IPS DF 6.9 (cell line): ENCODE measurements at regions not wholly inside any gene's neighbourhood (a gene's known extent, or its start where the extent isn't known, plus 50 kb on each side); places are given as distances from the start of the nearest gene placed in this dataset.
A peak's percentile ranks its signal among the peaks of the same experiment; 100 is the strongest.

Experiments
- DNase-seq: peaks from one replicate; pipeline ENCODE4 v3.0.0-alpha.2; 2013; ENCODE audit warnings: low read depth, low spot score
- H3K27ac ChIP-seq: one replicate; pipeline ENCODE4 v1.5.1; 2013; ENCODE audit warnings: low read length, control low read depth
- H3K27me3 ChIP-seq: 2 replicates; pipeline ENCODE4 v1.6.1; 2013; ENCODE audit warnings: mild to moderate bottlenecking, low read length; ENCODE audit not compliant: control insufficient read depth, insufficient read depth
- H3K36me3 ChIP-seq: 2 replicates; pipeline ENCODE4 v1.6.1; 2013; ENCODE audit warnings: low read length; ENCODE audit not compliant: control insufficient read depth, insufficient read depth
- H3K4me1 ChIP-seq: 2 replicates; pipeline ENCODE4 v1.6.1; 2013; ENCODE audit warnings: low read length; ENCODE audit not compliant: control insufficient read depth, insufficient read depth
- H3K4me3 ChIP-seq: 2 replicates; pipeline ENCODE4 v1.5.1; 2013; ENCODE audit warnings: mild to moderate bottlenecking, low read length
- H3K9me3 ChIP-seq: 2 replicates; pipeline ENCODE4 v1.6.1; 2013; ENCODE audit warnings: low read length, inconsistent platforms; ENCODE audit not compliant: control insufficient read depth, insufficient read depth
- whole genome bisulfite sequencing: extraction: QIAGEN DNeasy Blood & Tissue Kit; methylation state at CpG from one replicate; pipeline ENCODE4 v1.1.7; 2013; ENCODE audit warnings: mixed read lengths, missing lambda C conversion rate; ENCODE audit not compliant: insufficient read length, insufficient coverage; 5-methylcytosine and 5-hydroxymethylcytosine counted together

DNA sequence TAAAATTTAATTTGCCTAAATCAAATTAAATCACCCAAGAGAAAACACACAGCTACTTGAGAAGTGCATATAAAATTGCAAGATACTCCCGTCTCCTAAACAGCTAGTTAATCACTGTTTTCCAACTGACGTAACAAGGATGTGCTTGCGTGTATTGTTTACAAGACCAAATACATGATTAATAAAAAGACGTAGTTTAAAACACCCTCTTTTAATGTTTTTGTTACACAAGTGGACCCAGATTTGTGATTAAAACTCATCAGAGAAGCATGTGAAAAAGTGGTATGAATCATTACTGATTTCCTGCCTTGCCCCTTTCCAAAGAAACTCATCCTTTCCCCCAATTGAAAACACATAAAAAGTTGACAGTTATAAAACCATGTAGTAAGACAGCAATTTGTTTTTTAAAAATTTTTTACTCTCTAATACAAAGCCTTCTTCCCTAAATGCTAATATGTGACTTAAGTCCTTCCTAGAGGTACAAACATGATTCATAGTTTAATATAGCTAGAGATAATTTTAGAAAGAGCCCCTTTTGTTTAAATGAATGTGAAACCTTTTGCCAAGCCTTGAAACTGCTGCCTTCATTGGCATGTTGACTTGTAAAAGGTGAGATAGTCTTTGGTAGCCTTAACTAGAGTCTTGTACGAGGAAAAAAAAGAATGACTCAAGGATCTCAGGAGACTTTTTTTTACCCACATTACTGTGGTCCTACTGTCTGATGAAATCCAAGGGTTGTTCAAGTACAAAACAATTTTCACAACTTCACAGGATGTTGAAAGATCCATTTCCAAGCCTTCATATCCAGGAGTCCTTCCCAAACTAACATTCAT, 61.4 kb upstream of the FST start:
- Histone ChIP-seq H3K27me3 (no peaks in the 10 kb centered on the region), H3K27ac (no peak overlapping the region), H3K9me3 (no peaks in the 10 kb centered on the region), H3K4me1 (no peaks in the 10 kb centered on the region), H3K4me3 (no peak overlapping the region), H3K36me3 (no peaks in the 10 kb centered on the region)
- DNase-seq, result no peak
- no CpG with 5 or more reads among the region's 5 CpGs for WGBS

DNA sequence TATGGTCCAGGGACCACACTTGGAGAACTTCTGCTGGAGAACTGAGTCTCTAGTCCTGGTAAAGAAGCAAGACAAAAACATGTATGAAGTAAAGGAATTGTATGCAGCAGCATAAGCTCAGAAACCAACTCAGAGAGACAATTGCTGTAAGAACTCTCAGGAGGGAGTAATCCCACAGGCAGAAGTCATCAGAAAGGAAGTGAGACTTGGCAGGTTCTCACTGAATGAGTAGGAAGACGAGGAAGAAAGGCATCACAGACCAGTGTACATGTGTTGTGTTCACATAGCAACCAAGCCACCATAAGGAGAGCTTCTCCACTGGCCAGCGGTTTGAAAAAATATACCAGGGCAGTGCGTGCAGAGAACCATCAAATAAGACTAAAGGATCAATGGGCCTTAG, 57.9 kb upstream of the FST start:
- Histone ChIP-seq H3K4me3 (no peak overlapping the region), H3K9me3 (no peaks in the 10 kb centered on the region), H3K4me1 (no peaks in the 10 kb centered on the region), H3K27me3 (no peaks in the 10 kb centered on the region), H3K36me3 (no peaks in the 10 kb centered on the region), H3K27ac (no peak overlapping the region)
- WGBS, result no CpG with 5 or more reads among the region's 3 CpGs
- no peak for DNase-seq

DNA sequence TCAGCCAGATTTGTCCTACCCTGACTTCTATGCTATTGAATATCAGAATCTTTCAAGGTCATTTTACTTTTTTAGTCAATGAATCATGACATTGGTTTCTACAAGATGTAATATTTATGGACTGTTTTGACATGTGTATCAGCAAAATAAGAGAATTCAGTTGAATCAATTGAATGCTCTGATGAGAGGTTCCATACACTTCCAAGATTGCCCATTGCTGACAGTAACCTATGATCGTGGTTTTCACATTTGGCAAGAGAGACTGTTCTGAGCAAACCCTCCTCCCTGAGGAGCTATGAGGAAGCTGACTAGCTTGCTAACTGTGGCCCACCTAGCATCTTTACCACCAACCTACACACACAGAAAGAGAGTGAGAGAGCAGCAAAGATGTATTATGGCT, 56.7 kb upstream of the FST start:
- DNase-seq, result no peak
- Histone ChIP-seq H3K27ac (no peak overlapping the region), H3K4me3 (no peak overlapping the region), H3K27me3 (no peaks in the 10 kb centered on the region), H3K4me1 (no peaks in the 10 kb centered on the region), H3K36me3 (no peaks in the 10 kb centered on the region), H3K9me3 (no peaks in the 10 kb centered on the region)
- WGBS, result no CpG with 5 or more reads among the region's 1 CpG

DNA sequence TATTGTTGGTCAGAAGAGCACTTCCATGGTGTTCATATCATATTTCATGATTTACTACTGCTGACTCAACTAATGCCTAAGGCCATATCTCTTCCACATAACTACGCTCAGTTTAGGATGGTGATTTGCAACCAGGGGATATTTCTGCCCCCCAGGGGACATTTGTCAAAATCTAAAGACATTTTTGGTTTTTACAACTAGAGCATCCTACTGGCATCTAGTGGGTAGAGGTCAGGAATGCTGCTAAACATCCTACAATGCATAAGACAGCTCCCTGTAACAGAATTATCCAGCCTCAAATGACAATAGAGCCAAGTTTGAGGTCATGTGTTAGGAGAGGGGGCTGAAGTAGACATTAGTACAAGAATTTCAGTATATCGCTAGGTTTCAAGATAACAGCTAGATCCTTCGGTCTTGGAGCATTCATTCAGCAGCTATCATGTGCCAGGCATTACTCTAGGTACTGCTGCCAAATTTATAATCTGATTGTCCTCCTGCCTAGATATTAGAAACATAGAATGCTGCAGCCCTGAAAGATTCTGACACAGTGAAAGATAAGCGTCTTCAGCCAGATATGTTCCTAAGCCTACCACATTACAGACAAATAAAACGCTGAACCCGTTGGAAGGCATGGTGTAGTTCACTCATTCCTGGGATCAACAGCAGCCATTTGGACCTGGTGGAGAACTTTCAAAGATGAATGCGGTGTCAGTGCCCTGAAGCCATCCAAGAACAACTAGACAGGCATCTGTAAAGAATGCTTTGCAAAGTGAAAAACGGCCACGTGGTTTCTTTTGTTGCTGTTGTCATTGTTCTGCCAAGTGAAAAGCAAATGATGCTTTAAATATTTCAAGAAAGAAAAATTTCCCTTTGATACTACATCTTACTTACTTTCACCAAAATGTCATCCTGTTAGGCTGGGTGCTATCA, 55.5 kb upstream of the FST start:
- DNase-seq, result no peak
- Histone ChIP-seq H3K4me1 (no peaks in the 10 kb centered on the region), H3K36me3 (no peaks in the 10 kb centered on the region), H3K9me3 (no peaks in the 10 kb centered on the region), H3K27me3 (no peaks in the 10 kb centered on the region), H3K27ac (no peak overlapping the region), H3K4me3 (no peak overlapping the region)
- WGBS, result no CpG with 5 or more reads among the region's 9 CpGs

DNA sequence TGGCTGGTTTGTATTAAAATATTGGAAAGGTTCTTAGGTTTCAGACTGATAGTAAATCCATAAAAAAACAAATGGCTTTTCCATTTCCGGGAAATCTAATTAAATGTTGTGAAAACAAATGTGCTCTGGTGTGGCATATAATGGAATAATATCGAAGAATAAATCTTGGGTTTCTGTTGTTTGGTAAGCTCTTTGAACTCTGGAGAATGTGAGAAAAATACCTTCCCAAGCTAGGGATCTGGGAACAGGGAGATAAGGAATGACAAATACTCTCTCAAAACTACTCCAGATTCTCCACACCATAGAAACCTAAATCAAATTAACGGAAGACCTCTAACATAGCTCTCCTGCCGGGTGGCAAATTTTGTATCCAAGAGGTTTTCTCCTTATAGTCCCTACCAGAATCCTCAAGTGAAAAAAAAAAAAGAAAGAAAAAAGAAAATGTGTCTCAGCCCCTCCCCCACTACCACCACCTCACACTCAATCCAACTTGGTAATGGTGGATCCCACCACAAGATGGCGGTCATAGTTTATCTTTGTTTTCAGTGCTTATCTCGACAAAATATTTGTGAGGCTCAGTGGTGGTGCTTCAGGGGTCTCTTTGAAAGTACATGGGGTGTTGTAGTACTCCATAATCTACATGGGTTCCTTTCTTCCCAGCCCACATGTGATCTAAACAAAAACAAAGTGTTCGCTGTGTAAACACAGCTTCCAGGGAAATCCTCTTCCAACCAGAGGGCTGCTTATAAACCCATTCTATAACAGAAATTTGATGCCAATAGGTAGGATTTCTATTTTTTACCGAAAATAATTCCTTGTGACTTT, 54.5 kb upstream of the FST start:
- Histone ChIP-seq H3K36me3 (no peaks in the 10 kb centered on the region), H3K27me3 (no peaks in the 10 kb centered on the region), H3K27ac (no peak overlapping the region), H3K9me3 (no peaks in the 10 kb centered on the region), H3K4me1 (no peaks in the 10 kb centered on the region), H3K4me3 (no peak overlapping the region)
- no CpG with 5 or more reads among the region's 8 CpGs for WGBS
- DNase-seq, result peak; percentile 58

DNA sequence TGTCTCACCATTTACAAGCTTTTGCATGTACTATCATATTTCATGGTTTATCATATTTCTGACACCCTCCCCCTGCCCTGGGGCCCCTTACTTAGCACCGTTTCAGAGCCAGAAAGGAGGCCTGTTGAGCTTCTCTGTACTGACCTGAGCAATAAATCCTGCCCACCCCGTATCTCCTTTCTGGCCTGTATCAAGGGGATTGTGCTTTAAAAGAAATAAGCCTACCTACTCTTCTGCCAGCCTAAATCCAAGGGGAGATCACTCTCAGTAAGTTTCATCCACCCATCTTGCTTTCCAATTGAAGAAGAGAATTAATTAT, 54.0 kb upstream of the FST start:
- Histone ChIP-seq H3K27me3 (no peaks in the 10 kb centered on the region), H3K4me1 (no peaks in the 10 kb centered on the region), H3K4me3 (no peak overlapping the region), H3K9me3 (no peaks in the 10 kb centered on the region), H3K36me3 (no peaks in the 10 kb centered on the region), H3K27ac (no peak overlapping the region)
- WGBS, result no CpG with 5 or more reads among the region's 2 CpGs
- DNase-seq, result no peak

DNA sequence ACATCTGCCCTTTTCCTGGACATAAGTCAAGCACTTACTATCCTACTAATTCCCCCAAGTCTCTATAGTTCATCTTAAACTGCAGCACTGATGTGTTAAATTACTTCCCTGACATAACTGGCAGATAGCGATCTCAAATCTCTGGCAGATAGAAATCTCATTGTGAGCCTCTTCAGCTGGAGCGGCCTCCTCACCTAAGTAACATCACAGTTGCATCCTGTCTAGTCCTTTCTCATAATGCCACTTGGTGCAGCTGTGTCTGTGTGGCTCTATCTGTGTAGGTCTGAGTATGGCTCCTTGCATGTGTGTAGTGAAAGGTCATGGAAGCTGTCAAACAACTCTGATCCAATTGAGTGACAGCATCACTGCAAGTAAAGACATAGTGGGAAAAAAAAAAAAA, 53.6 kb upstream of the FST start:
- Histone ChIP-seq H3K27me3 (no peaks in the 10 kb centered on the region), H3K4me3 (no peak overlapping the region), H3K9me3 (no peaks in the 10 kb centered on the region), H3K4me1 (no peaks in the 10 kb centered on the region), H3K27ac (no peak overlapping the region), H3K36me3 (no peaks in the 10 kb centered on the region)
- no CpG with 5 or more reads among the region's 2 CpGs for WGBS
- DNase-seq, result no peak

DNA sequence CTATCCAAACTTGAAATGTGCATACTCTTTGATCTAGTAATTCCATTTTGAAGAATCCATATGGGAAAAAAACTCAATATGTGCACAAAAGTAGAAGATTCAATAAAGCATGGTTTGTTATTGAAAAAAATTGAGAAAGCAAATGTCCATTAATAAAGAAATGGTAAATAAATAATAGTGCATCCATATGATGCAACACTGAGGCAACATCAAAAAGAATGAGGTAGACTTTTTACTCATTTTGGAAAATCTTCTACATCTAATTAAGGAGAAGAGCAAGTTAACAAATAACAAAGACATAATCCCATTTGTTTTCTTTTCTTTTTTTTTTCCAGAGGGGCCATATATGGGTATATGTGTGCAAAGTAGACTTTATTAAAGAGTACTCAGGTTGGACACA, 52.5 kb upstream of the FST start:
- Histone ChIP-seq H3K27ac (no peak overlapping the region), H3K4me3 (no peak overlapping the region), H3K36me3 (no peaks in the 10 kb centered on the region), H3K4me1 (no peaks in the 10 kb centered on the region), H3K9me3 (no peaks in the 10 kb centered on the region), H3K27me3 (no peaks in the 10 kb centered on the region)
- no peak for DNase-seq

DNA sequence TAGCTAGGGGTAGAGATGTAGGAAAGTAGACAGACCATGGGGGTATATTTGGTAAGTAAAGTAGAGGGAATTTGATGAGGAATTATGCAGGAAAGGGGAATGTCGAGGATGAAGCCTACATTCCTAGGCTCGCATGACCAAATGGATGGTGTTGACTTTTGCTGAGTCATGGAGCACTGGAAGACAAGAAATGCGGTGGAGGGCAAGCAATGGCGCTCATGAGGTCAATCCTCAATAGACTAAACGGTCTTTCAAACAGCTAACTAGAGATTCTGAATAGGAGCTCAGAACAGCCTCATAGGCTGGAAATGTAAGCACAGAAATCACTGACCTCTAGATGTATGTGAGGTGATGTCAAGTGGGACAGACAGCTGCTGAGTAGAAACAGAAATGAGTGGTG, 50.7 kb upstream of the FST start:
- H3K27ac ChIP-seq, result no peak overlapping the region
- H3K4me1 ChIP-seq, result no peaks in the 10 kb centered on the region
- no peaks in the 10 kb centered on the region for H3K9me3 ChIP-seq
- H3K4me3 ChIP-seq, result no peak overlapping the region
- DNase-seq, result no peak
- 100% methylated on average over 1 of the region's 5 CpGs for WGBS
- H3K36me3 ChIP-seq, result no peaks in the 10 kb centered on the region
- no peaks in the 10 kb centered on the region for H3K27me3 ChIP-seq

DNA sequence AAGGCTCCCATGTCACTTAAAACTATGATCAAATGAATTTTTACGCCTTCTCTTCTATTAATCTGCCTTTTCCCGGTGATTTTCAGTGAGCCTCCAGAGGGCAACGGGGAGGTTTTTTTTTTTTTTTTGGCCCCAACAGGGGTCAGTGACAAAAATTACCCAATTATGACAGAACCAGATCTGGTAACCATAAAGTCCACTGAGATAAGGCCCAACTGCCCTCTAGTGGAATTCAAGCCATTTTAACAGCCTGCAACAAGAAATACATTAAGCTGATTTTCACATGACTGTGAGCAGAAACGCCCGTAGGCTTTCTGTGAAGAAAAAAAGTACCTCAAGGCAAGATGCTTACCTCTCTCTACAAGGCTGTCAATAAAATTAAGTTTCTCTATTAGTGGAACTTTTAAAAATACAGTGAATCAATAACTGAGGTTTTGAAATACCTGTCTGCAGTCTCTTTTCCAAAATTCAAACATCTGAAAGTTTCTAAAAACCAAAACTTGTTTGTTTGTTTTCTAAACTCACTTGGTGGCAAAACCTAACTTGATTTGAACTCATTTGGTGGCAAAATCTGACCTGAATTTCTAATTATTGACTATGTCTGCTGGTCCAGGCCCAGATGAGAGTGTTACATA, 49.7 kb upstream of the FST start:
- Histone ChIP-seq H3K4me1 (no peaks in the 10 kb centered on the region), H3K27ac (no peak overlapping the region), H3K27me3 (no peaks in the 10 kb centered on the region), H3K9me3 (no peaks in the 10 kb centered on the region), H3K4me3 (no peak overlapping the region), H3K36me3 (no peaks in the 10 kb centered on the region)
- WGBS, result no CpG with 5 or more reads among the region's 5 CpGs
- DNase-seq, result no peak
